Stimulated activated CD4-positive, alpha-beta T cell treated with anti-CD3 and anti-CD28 coated beads, Interleukin-2, amount 100 ng/mL, for 24 hours (primary cell): ENCODE measurements at regions not wholly inside any gene's neighbourhood (a gene's known extent, or its start where the extent isn't known, plus 50 kb on each side); places are given as distances from the start of the nearest gene placed in this dataset.

Experiments
- DNase-seq, 2 donors: peaks; one replicate each; pipeline ENCODE4 v3.0.0-alpha.2; 2020

DNA sequence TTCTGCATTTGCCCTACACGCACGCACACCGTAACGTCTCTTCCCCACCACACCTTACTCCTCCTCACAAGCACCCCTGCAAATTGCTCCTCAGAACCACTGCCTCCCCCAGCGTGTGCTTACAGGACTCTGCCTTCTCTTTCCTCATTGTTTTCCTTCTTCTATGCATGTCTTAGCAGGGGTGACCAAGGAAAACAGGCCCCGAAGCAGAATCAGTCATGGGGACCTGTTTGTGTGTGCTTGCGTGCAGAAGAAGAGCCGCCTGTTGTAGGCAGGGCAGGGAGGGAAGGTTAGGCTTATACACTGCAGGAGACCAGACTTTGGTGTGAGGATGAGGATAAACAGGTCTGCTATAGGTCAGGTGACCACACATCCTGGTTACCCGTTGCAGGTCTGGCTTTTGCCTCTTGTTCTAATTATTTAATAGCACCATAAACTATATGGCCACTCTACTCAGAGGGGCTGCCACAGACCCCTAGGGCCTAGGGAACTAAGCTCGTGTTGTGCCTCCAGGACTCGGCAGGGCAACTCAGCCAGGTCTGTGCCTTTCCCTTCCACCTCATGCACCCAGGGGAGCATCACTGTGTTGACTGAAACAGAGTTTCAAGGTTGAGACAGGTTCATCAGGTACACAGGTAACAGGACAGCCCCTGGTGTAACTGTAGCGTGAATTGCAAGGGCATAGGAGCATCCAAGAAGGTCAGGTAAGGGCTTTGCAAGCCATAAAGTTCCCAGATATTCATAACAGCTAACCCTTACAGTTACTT lies 60.8 kb upstream of the EPS8L3 start:
- DNase-seq = no peak

DNA sequence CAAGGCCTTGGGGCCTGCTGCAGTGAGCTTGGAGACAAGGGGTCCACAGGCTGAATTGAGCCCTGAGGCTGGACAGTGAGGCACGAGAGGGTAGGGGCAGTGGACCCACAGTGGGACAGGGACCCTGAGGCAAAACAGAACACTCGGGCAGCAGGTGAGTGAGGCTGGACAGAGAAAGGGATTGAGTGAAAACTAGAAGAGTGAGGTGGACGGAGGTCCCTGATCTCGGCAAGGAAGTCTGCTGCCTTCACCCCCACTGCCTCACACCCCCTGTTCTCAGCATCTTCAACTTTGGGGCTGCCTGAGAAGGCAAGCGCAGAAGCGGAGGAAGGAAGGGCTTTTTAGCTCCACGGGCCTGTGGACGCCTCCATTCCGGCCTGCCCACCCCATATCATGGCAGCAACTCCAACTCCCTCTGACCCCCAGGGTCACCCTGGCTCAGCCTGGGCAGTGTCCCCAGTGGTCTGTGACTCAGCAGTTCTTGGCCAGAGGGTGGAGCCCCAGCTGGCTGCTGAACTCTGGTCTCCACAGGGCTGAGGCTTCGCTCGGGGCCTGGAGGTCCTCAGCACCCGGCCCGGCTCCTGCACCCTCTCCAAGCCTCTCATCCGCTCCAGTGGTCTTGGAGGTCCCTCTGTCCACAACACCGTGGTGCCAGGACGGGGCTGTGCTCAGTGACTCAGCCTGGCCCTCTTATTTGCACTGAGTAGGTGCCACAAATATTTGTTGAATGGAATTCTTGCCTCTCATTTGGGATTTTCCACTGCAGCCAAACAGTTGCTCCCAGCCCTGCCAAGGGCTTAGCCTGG lies 60.0 kb upstream of the EPS8L3 start:
- DNase-seq = no peak

DNA sequence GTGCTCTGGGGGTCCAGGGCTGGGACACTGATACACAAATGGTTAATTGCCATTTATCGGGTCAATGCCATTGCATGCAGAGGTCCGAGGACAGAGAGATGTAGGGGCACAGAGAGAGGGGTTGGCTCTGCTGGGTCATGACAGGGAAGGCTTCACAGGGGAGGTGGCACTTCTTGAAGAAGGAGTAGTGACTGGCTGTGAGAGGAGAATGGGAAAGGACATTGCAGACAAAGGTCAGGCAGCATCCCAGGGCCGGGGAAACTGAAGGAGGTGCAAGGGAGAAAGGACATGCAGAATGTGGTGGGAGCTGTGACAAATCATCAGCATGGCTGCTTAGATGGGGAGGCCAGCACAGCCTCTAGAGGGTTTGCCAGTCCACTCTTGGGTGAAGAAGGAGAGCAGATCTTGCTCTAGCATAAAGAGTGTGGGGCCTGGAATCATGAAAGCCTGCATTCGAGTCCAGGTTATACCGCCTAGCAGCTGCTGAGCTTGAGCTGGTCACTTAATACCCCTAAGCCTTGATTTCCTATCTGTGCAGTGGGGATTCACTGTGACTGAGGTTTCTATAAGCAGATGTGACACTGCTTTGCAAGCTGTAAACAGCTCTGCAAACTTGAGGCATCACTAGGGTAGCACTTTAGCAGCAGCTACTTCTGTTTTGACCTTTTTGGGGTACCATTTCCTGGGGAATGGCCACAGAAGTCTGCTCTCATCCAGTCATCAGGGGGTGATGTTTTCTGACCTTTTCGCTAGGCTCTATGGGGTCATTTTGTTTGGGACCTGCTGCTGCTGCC lies 59.2 kb upstream of the EPS8L3 start:
- DNase-seq = no peak

DNA sequence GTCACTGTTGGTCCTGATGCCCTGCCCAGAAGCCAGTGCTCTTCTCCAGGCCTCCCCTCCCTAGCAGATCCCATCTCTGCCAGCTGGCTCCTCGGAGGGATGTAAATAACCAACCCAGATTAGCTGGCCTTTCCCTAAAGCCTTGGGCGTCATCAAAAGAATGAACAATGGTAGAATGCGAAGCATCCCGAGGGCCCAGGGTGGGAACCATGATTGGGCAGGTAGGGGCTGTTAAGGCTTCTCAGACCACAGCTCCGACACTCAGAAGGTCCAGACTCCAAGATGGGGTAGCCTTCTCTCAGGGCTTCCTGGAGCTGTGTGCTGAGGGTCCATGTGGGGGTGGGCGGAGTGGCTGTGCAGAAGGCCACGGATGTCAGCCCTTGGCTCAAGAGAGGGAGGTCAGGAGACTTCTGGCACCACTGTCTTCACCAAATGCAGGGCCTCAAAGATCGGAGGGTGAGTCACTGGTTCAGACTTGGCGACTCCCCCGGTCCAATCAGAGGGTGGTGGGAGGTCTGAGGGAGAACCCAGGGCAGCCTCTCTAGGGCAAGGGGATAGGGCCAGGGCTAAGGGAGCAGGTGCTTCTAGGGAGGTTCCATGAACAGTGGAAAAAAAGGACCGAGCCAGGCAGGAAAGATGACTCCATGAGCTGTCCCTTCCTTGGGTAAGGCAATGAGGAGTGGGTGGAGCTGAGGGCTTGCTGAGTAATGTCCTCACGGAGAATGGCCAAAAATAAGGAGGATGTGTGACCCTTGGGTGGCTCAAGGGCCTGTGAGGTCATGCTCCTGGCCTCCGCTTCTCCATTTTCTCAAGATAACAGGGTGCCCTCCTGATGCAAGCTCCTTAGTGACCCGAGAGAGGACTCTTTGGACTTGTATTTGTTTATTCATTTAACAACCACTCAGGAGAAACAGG lies 58.4 kb upstream of the EPS8L3 start:
- DNase-seq = no peak

DNA sequence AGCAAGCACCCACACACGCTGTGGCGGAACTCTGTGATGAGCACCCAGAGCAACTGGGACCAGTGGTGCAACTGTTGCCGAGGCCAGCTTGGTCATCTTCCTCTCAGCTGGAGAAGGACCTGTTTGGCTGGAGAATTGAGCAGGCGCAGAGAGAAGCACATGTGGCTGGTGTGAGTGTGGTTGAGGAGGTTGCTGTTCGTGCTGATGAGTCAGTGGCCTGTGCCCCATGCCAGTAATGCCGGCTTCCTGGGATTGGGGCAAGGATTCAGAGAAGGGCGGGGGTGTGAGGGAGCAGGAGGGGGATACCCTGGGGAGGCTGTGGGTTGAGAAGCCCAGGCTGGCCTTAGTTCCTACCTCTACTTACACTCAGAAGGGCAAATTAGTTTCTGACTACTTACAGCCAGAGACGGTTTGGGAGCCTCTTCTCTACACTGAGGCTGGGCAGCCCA lies 57.5 kb upstream of the EPS8L3 start:
- peak in 1 of 2 donors; percentile 21 for DNase-seq

DNA sequence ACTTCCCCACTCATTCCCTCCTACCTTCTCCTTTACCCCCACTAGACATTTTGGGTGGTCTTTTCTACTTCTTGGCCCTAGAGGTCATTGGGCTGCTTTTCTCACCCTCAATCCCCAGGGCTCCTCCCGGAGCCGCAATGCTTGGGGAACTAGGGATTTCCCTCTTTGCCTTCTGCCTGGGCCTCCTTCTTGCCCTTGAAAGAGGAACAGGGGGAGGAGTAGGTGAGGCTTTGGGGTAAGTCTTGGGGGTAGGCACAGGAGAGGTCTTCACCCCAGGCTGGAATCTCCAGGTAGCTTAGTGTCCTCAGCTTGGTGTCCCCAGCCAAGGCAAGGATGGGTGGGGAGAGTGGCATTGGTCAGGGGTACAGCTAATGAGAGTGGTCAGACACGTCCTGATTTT lies 56.2 kb upstream of the EPS8L3 start:
- no peak for DNase-seq

DNA sequence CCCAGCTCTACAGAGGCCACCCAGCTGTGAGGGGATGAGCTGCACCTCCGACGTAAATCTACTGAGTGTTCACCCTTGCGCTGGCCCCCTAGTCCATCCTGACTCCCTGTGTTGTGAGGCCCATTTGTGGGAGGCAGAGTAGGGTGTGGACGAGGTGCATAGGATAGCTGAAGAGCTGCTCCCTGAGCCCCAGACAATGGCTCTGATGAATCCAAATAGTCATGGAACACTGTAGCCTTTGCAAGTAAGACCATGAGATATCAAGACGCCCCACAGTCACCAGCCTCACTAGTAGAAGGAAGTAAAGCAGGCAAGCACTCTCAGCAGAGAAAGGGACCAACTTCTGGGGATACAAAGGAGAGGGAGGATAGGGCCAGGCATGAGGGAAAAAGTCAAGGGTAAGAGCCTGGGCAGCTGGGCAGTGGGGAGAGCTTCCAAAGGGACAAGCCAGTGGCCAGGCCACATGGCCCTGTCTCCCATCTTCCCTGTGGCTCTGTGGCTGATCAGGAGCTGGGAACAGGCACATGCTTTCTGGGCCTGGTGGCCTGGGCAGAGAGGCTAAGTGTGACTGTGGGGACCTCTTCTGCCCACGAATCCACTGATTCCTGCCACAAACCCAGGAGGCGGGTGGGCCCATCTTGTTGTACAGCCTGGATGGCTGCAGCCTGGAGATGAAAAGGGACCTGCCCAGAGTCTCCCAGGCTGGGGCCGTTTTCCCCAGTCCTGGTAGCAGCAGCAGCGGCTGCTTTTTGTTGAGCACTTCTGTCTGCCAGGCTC lies 55.5 kb upstream of the EPS8L3 start:
- no peak for DNase-seq

DNA sequence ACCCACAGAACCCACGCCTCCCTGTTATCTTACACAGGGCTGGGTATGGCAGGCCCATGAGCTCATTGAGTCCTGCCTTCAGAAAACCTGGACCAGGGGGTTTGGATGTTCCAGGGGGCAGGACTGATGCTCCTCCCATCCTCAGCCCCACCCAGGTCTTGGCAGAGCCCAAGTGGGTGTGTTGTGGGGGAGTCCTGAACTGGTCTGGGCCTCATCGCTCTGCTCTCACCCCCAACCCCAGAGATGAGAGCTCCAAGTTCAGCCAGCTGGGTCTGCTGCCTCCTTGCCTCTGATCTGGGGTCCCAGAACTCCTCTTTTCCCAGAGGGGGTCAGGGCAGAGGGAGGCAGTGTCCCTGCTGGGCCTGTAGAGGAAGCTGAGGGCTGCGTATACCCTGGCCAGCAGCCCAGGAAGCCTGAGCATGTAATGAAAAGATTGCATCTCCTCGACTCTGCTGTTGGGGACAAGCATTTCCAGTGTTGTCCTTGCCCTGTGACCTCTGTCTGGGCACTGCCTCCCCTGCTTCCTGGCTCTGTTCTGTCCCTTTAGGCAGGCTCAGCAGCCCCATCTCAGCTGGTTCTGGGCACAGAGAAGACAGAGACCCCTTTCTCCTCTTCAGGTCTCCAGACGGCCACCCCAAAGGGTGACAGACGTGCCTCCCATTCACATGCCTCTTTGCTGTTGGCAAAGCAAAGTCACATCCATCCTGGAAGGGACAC lies 54.7 kb upstream of the EPS8L3 start:
- DNase-seq = no peak

DNA sequence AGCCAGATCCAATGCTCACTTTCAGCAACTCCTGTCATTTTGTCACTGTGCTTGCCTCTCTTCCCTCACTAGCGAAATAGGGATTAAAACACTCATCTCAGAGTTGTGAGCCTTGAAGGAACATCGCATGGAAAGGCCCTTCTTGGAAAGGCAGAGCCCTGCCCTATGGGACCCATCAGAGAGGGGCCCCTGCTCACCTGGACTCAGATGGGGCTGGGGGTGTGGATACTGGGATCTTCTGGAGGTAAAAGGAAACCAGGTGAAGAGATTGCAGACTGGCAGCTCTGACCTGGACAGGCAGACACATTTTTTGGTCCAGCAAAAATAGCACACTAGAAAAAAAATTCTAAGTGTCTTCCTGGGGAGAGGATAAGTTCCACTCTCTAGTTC lies 54.2 kb upstream of the EPS8L3 start:
- DNase-seq = no peak

DNA sequence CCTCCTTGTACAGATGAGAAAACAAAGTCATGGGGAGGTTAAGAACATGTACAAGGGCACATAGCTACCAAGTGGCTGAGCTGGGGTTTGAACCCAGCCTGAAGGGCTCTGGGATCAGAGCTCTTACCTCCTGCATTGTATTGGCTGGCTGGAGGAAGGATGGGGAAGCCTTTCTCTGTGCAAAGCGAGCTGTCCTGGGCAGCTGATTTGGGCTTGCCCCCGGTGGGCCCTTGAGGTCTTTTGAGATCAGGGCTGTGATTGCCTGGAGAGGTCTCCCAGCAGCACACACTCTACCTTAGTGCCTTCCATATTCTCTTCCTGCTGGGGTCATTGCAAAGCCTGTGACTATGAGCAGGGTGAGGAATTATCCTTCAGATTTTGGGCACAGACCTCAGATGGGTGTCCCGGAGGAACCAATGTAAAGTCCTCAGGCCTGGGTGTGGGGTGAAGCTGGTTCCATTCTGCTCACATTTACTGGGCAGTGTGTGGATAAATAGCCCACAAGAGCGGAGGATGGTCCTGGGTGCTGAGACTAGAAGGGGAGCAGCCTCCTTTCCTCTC lies 53.3 kb upstream of the EPS8L3 start:
- no peak for DNase-seq

DNA sequence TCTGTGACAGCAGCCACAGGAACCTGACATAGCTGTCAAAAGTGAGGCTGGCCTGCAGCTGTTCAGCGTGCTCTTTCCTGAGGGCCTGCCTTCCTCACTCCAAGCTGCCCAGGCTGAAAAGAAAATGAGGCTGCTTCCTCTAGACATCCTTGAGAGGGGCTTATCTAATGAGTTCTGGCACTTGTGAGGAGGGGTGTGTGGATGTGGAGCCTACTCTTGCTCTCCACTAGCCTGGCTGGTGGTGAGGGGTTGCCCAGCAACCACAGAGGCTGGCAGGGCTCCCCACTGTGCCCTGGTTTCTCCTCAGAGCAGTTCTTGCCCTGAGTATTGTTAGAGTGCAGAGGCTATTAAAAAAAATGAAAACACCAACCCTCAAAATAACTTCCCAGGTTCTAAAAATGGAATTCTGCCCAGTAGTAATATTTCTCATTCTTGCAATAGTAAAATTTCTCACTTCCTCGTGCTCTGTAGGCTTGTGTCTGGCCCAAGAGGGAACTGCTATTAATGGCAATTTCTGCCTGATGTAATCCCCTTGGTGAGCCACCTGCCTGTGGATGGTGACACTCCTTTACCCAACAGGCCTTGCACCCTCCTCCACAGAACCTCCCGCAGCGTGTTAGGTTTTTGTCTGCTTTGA lies 52.6 kb upstream of the EPS8L3 start:
- no peak for DNase-seq

DNA sequence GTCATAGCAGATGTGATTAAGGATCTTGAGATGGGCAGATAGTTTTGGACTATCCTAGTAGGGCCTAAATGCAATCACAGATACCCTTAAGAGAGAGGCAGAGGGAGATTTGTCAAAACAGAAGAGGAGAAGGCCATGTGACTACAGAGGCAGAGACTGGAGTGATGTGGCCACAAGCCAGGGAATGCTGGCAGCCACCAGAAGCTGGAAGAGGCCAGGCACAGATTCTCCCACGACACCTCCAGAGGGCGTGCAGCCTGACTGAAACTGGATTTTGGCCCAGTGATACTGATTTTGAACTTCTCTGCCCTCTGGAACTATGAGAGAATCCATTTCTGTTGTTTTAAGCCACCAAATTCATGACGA lies 52.1 kb upstream of the EPS8L3 start:
- no peak for DNase-seq

DNA sequence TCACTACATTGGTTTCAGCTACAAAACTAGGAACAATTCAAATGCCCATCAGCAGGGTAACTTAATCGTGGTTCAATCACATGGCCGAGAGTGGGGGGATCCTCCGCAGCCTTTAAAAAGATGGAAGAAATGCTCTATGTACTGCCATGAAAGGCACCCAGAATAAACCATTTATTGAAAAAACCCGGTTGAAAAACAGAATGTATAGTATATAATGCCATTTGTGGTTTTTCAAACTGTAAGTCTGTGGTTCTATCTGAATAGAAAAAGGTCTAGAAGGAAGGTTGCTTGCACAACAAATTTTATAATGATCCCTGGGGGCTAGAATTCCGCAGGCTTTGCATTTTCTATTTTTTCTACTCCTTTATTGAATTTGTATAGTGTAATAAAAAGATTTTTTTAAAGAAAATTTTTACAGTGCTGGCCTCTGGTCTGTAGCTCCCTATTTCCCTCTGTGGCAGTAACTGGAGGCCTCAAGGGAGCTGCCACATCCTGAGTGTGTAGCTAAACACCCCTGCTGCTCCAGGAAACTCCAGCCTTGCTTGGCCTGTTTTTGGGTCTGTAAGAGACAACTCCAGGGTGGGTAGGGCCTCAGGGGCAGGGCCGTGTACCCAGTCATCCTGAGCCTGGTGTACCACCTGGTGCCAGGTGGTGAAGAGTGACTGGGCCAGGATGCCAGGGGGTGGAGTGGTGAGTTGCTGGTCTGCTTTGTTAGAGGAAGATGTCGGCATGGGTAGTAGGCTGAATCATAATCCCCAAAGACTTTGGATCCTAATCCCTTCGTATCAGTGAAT lies 51.5 kb upstream of the EPS8L3 start:
- DNase-seq = no peak

DNA sequence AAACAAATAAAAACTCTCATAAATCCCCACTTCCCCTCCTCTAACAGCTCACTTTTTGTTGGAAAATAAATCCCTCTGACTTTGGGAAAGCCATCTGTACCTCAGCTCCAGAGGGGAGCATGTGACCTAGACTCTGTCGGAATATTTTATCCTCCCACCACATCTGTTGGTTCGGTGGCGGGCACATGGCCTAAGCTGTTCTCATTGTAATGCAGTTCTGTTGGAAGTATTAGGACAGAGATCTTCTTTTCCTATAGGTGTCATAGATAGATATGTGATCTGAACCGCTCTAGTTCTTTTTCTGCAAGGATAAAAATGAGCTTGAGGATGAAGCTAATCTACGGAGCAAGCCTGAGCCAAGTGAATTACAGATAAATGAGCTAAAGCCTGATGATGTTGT lies 50.5 kb upstream of the EPS8L3 start:
- DNase-seq = no peak
